Liver (tissue), 8 donors: ENCODE measurements at regions not wholly inside any gene's neighbourhood (a gene's known extent, or its start where the extent isn't known, plus 50 kb on each side); places are given as distances from the start of the nearest gene placed in this dataset.

Experiments
- DNase-seq: peaks from one replicate; pipeline ENCODE4 v3.0.0-alpha.2; 2017; ENCODE audit warnings: low spot score
- H3K27ac ChIP-seq, 2 donors: one replicate each; pipeline ENCODE4 v1.7.0; 2013; ENCODE audit warnings: inconsistent platforms in 2 of 2, low read length in 2 of 2, control low read depth in 1 of 2, low read depth in 1 of 2, mild to moderate bottlenecking in 1 of 2
- H3K27me3 ChIP-seq, 4 donors: one replicate each; pipeline versions ENCODE4 v1.6.1 to v1.7.0; 2013; ENCODE audit warnings: low read length in 3 of 4, inconsistent platforms in 1 of 4, mild to moderate bottlenecking in 1 of 4, moderate library complexity in 1 of 4; ENCODE audit not compliant: control insufficient read depth in 4 of 4, insufficient read depth in 4 of 4
- H3K36me3 ChIP-seq, 4 donors: one replicate each; pipeline versions ENCODE4 v1.6.1 to v1.7.0; 2013; ENCODE audit warnings: low read length in 3 of 4, mild to moderate bottlenecking in 3 of 4, low read depth in 1 of 4, moderate library complexity in 1 of 4; ENCODE audit not compliant: control insufficient read depth in 4 of 4, insufficient read depth in 3 of 4
- H3K4me1 ChIP-seq, 4 donors: one replicate each; pipeline versions ENCODE4 v1.6.1 to v1.7.0; 2013; ENCODE audit warnings: low read length in 3 of 4, mild to moderate bottlenecking in 3 of 4, moderate library complexity in 1 of 4; ENCODE audit not compliant: control insufficient read depth in 4 of 4, insufficient read depth in 4 of 4
- H3K4me3 ChIP-seq, 3 donors: one replicate each; pipeline versions ENCODE4 v1.6.1 to v1.7.0; 2013; ENCODE audit warnings: low read length in 3 of 3, control low read depth in 1 of 3, low read depth in 1 of 3, mild to moderate bottlenecking in 1 of 3
- H3K9ac ChIP-seq, 2 donors: one replicate each; pipeline ENCODE4 v1.7.0; 2013; ENCODE audit warnings: low read length in 2 of 2, mild to moderate bottlenecking in 2 of 2, moderate library complexity in 2 of 2, control low read depth in 1 of 2, low read depth in 1 of 2
- H3K9me3 ChIP-seq, 4 donors: one replicate each; pipeline versions ENCODE4 v1.6.1 to v1.7.0; 2013; ENCODE audit warnings: low read length in 3 of 4; ENCODE audit not compliant: control insufficient read depth in 4 of 4
- CTCF ChIP-seq: fragments of 150-350 bp; IDR thresholded peaks from 2 replicates; pipeline ENCODE4 v1.5.1; 2017; ENCODE audit warnings: improper control_type of control experiment, low read depth, low read length; ENCODE audit not compliant: missing input control
- FOXA1 ChIP-seq: IDR thresholded peaks from 2 replicates; pipeline ENCODE4 v1.6.1; 2016; ENCODE audit warnings: antibody characterized with exemption
- FOXA2 ChIP-seq: IDR thresholded peaks from 2 replicates; pipeline ENCODE4 v1.6.1; 2016; ENCODE audit warnings: antibody characterized with exemption
- GABPA ChIP-seq, 2 donors: IDR thresholded peaks in 1 of 2; conservative IDR thresholded peaks in 1 of 2; 2 replicates each; pipeline ENCODE4 v1.6.1; 2016; ENCODE audit warnings: antibody characterized with exemption in 2 of 2, mild to moderate bottlenecking in 1 of 2, moderate library complexity in 1 of 2
- HNF4A ChIP-seq, 2 donors: conservative IDR thresholded peaks; 2 replicates each; pipeline ENCODE4 v1.6.1; 2016; ENCODE audit warnings: antibody characterized with exemption in 2 of 2, mild to moderate bottlenecking in 2 of 2
- HNF4G ChIP-seq: IDR thresholded peaks from 2 replicates; pipeline ENCODE4 v1.6.1; 2016; ENCODE audit warnings: antibody characterized with exemption
- JUND ChIP-seq, 2 donors: IDR thresholded peaks; 2 replicates each; pipeline ENCODE4 v1.6.1; 2016; ENCODE audit warnings: antibody characterized with exemption in 2 of 2
- MAX ChIP-seq: IDR thresholded peaks from 2 replicates; pipeline ENCODE4 v1.6.1; 2016; ENCODE audit warnings: antibody characterized with exemption
- NR2F2 ChIP-seq: IDR thresholded peaks from 2 replicates; pipeline ENCODE4 v1.6.1; 2016; ENCODE audit warnings: antibody characterized with exemption
- RAD21 ChIP-seq, 2 donors: IDR thresholded peaks; 2 replicates each; pipeline ENCODE4 v1.6.1; 2016; ENCODE audit warnings: antibody characterized with exemption in 2 of 2, mild to moderate bottlenecking in 2 of 2
- RXRA ChIP-seq, 2 donors: IDR thresholded peaks; 2 replicates each; pipeline ENCODE4 v1.6.1; 2017 to 2018; ENCODE audit warnings: antibody characterized with exemption in 2 of 2, mild to moderate bottlenecking in 1 of 2
- TAF1 ChIP-seq: conservative IDR thresholded peaks from 2 replicates; pipeline ENCODE4 v1.6.1; 2016; ENCODE audit warnings: antibody characterized with exemption, mild to moderate bottlenecking
- WGBS: extraction: QIAGEN DNeasy Blood & Tissue Kit; methylation state at CpG from one replicate; pipeline ENCODE4 v1.1.7; 2013; 5-methylcytosine and 5-hydroxymethylcytosine counted together
- TF ChIP-seq, protein P1 (sequence below): IDR thresholded peaks from 2 replicates; pipeline ENCODE4 v1.6.1; 2016; ENCODE audit warnings: antibody characterized with exemption
- donor health status: healthy.
- donor health status: healthy.
- donor health status: healthy.
- donor health status: healthy.
- donor health status: healthy.

DNA sequence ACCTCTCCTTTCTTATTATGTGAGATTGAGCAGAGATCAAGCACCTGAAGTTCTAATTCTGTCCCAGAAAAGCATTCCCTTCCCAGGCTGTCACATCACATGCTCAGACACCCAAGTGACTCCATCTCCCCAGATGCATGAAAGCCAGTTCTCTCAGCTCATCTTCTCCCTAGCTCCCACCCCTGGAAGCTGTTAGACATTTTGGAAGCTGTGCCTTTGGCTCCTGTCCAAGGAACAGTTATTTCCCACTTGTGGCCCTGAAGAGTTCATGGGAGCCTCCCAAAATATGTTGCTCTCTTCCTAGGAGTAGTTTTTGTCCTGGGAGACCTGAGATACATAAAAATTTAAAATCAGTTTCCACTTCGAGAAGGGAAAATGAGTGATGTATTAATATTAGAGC, 161.4 kb upstream of the GAS1 start:
- H3K4me1 ChIP-seq, result no peaks in the 10 kb centered on the region
- no peaks in the 10 kb centered on the region for H3K36me3 ChIP-seq
- no peak for DNase-seq
- H3K4me3 ChIP-seq, result no peak overlapping the region
- H3K27ac ChIP-seq, result no peak overlapping the region
- WGBS, result 62% methylated on average over 1 of the region's 1 CpG
- TF ChIP-seq HNF4G (no peak), FOXA1 (no peak), RXRA (IDR thresholded peaks at IDR 0.05) (no peak), GABPA (IDR thresholded peaks at IDR 0.05 in 1 of 2, conservative IDR thresholded peaks at IDR 0.05 in 1 of 2) (no peak), FOXA2 (no peak), MAX (no peak), JUND (IDR thresholded peaks at IDR 0.05) (no peak), TAF1 (no peak)
- TF ChIP-seq, protein P1, sequence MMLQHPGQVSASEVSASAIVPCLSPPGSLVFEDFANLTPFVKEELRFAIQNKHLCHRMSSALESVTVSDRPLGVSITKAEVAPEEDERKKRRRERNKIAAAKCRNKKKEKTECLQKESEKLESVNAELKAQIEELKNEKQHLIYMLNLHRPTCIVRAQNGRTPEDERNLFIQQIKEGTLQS, result no peak
- peaks cover 0 to 2% (median 0%) of the 10 kb centered on the region in 4 donors for H3K27me3 ChIP-seq
- peaks cover 0 to 4% (median 2%) of the 10 kb centered on the region in 4 donors for H3K9me3 ChIP-seq
- no peak overlapping the region for H3K9ac ChIP-seq

- no peak overlapping the region for H3K27ac ChIP-seq
- WGBS, result 96% methylated on average over 2 of the region's 2 CpGs
Measured at GRCh38 chr9:87109231-87109631, 161.9 kb upstream of the GAS1 start.

GRCh38 chr9:87109851-87110250, 162.5 kb upstream of the GAS1 start:
- no peak overlapping the region for H3K27ac ChIP-seq
- no peaks in the 10 kb centered on the region for H3K36me3 ChIP-seq
- no peak for DNase-seq
- no peak overlapping the region for H3K9ac ChIP-seq
- peaks cover 0 to 2% (median 0%) of the 10 kb centered on the region in 4 donors for H3K27me3 ChIP-seq
- H3K4me3 ChIP-seq, result no peak overlapping the region
- no peak for TF ChIP-seq FOXA2
- TF ChIP-seq HNF4A (conservative IDR thresholded peaks at IDR 0.05), result no peak
- TF ChIP-seq, protein P1, result no peak
- H3K4me1 ChIP-seq, result no peaks in the 10 kb centered on the region
- H3K9me3 ChIP-seq, result peaks cover 0 to 4% (median 2%) of the 10 kb centered on the region in 4 donors

More at GRCh38 chr9:87109231-87109631, 161.9 kb upstream of the GAS1 start:
- H3K27me3 ChIP-seq, result peaks cover 0 to 2% (median 0%) of the 10 kb centered on the region in 4 donors
- H3K4me3 ChIP-seq, result no peak overlapping the region
- no peaks in the 10 kb centered on the region for H3K36me3 ChIP-seq
- TF ChIP-seq RXRA (IDR thresholded peaks at IDR 0.05), result no peak
- TF ChIP-seq MAX, result no peak
- TF ChIP-seq RAD21 (IDR thresholded peaks at IDR 0.05), result no peak
- TF ChIP-seq TAF1, result no peak
- no peak for TF ChIP-seq NR2F2
- TF ChIP-seq CTCF, result no peak
- H3K9ac ChIP-seq, result no peak overlapping the region
- peaks cover 0 to 4% (median 2%) of the 10 kb centered on the region in 4 donors for H3K9me3 ChIP-seq
- no peak for DNase-seq
- no peaks in the 10 kb centered on the region for H3K4me1 ChIP-seq
